Naive thymus-derived CD4-positive, alpha-beta T cell (primary cell): ENCODE measurements at regions not wholly inside any gene's neighbourhood (a gene's known extent, or its start where the extent isn't known, plus 50 kb on each side); places are given as distances from the start of the nearest gene placed in this dataset.

ENCODE experiments used
- ATAC-seq: fragments of 150-1000 bp; cut with Tn5 transposase; 2 replicates; pipeline ENCODE4 v1.10.0; 2021; ENCODE audit warnings: mild to moderate bottlenecking, moderate library complexity
- CTCF ChIA-PET: fragments of 350-600 bp; sonication (Branson Sonifier 250); formaldehyde crosslinking; loops from one replicate; lab custom pipeline; 2021; ENCODE audit warnings: antibody characterized with exemption; lab: Charles Lee
- POLR2A ChIA-PET: fragments of 350-600 bp; sonication (Branson Sonifier 250); formaldehyde crosslinking; loops from one replicate; lab custom pipeline; 2021; ENCODE audit warnings: antibody characterized with exemption, inconsistent platforms; lab: Charles Lee
- DNase-seq, 9 donors: peaks; one replicate each; pipeline versions ENCODE4 v3.0.0 to v3.0.0-alpha.2; 2020 to 2022; ENCODE audit warnings: mixed read lengths in 1 of 9
- H3K27ac ChIP-seq: one replicate; pipeline ENCODE4 v1.7.0; 2013; ENCODE audit warnings: mild to moderate bottlenecking, low read depth, low read length, moderate library complexity
- H3K27me3 ChIP-seq, 2 donors: one replicate each; pipeline ENCODE4 v1.7.0; 2013; ENCODE audit warnings: low read length in 2 of 2, mild to moderate bottlenecking in 2 of 2, moderate library complexity in 2 of 2; ENCODE audit not compliant: control insufficient read depth in 2 of 2, insufficient read depth in 2 of 2
- H3K36me3 ChIP-seq, 3 experiments: 1 replicate in 2 of 3; 2 replicates in 1 of 3; pipeline ENCODE4 v1.7.0; 2013; ENCODE audit warnings: low read length in 3 of 3, mild to moderate bottlenecking in 3 of 3, moderate library complexity in 1 of 3; ENCODE audit not compliant: insufficient read depth in 3 of 3, control insufficient read depth in 2 of 3
- H3K4me1 ChIP-seq, 2 donors: one replicate each; pipeline ENCODE4 v1.7.0; 2013; ENCODE audit warnings: low read length in 2 of 2, mild to moderate bottlenecking in 2 of 2, moderate library complexity in 1 of 2; ENCODE audit not compliant: control insufficient read depth in 2 of 2, insufficient read depth in 2 of 2
- H3K4me3 ChIP-seq: 2 replicates; pipeline ENCODE4 v1.7.0; 2013; ENCODE audit warnings: mild to moderate bottlenecking, low read length
- H3K9me3 ChIP-seq, 3 experiments: 1 replicate in 2 of 3; 2 replicates in 1 of 3; pipeline ENCODE4 v1.7.0; 2013; ENCODE audit warnings: low read length in 3 of 3; ENCODE audit not compliant: control insufficient read depth in 2 of 3
- H3K27ac Mint-ChIP-seq, 9 donors: one replicate each; pipeline ENCODE4 v1.8.0; 2020 to 2022; ENCODE audit warnings: mixed read lengths in 9 of 9, mild to moderate bottlenecking in 8 of 9, moderate library complexity in 5 of 9, inconsistent platforms in 2 of 9
- H3K27me3 Mint-ChIP-seq, 5 donors: one replicate each; pipeline ENCODE4 v1.8.0; 2021 to 2022; ENCODE audit warnings: mixed read lengths in 5 of 5, mild to moderate bottlenecking in 1 of 5
- H3K36me3 Mint-ChIP-seq, 5 donors: one replicate each; pipeline ENCODE4 v1.8.0; 2020 to 2022; ENCODE audit warnings: mixed read lengths in 5 of 5, mild to moderate bottlenecking in 3 of 5, inconsistent platforms in 1 of 5
- H3K4me1 Mint-ChIP-seq, 7 donors: one replicate each; pipeline ENCODE4 v1.8.0; 2020 to 2022; ENCODE audit warnings: mixed read lengths in 7 of 7, mild to moderate bottlenecking in 3 of 7, inconsistent platforms in 1 of 7
- H3K4me3 Mint-ChIP-seq, 10 donors: one replicate each; pipeline ENCODE4 v1.8.0; 2020 to 2022; ENCODE audit warnings: mild to moderate bottlenecking in 10 of 10, mixed read lengths in 10 of 10, moderate library complexity in 6 of 10, inconsistent platforms in 2 of 10
- H3K9me3 Mint-ChIP-seq, 11 donors: one replicate each; pipeline ENCODE4 v1.8.0; 2020 to 2022; ENCODE audit warnings: mixed read lengths in 11 of 11, mild to moderate bottlenecking in 4 of 11, inconsistent platforms in 1 of 11, moderate library complexity in 1 of 11
- intact Hi-C, 2 donors: fragments of 100-400 bp; cut with micrococcal nuclease; formaldehyde crosslinking; loops; one replicate each; pipeline ENCODE4 v1.15.1; 2023

GRCh38 chr1:214928574-214928973 lies 154.0 kb upstream of the KCNK2 start:
- Mint-ChIP-seq H3K4me3 (no peak overlapping the region), H3K27ac (no peak overlapping the region), H3K36me3 (no peaks in the 10 kb centered on the region), H3K9me3 (peaks cover 0 to 6% (median 0%) of the 10 kb centered on the region in 11 donors), H3K27me3 (peaks cover 0 to 9% (median 4%) of the 10 kb centered on the region in 5 donors), H3K4me1 (no peaks in the 10 kb centered on the region)
- ChIA-PET CTCF (no interaction called here), POLR2A (no interaction called here)
- no peaks in the 10 kb centered on the region for H3K9me3 ChIP-seq
- no peaks in the 10 kb centered on the region for H3K27me3 ChIP-seq
- ATAC-seq = no peak
- no peak overlapping the region for H3K4me3 ChIP-seq
- H3K4me1 ChIP-seq = no peaks in the 10 kb centered on the region
- intact Hi-C loops = no loop called here
- H3K36me3 ChIP-seq = no peaks in the 10 kb centered on the region
- H3K27ac ChIP-seq = no peak overlapping the region
- no peak for DNase-seq

DNA sequence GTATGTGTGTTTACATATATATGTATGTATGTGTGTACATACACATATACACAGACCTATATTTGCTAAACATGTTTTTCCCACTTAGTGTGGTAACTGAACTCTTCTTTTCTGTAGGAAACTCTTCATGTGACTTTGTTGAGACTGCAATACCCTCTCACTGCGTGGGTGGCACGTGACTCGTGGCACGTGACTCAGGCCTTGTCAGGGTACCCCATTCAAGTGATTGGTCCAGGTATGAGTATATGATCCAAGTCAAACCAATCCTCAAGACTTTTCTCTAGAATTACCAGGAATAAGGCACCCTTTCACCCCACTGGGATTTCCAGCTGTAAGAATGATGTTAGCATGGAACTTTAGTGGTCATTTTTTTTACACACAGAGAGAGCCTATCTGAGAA lies 149.2 kb upstream of the KCNK2 start:
- H3K9me3 ChIP-seq = no peaks in the 10 kb centered on the region
- H3K4me1 ChIP-seq = no peaks in the 10 kb centered on the region
- intact Hi-C loops = no loop called here
- H3K36me3 ChIP-seq = no peaks in the 10 kb centered on the region
- no peak overlapping the region for H3K4me3 ChIP-seq
- Mint-ChIP-seq H3K27me3 (peaks cover 0 to 13% (median 0%) of the 10 kb centered on the region in 5 donors), H3K9me3 (peaks cover 0 to 6% (median 0%) of the 10 kb centered on the region in 11 donors), H3K4me1 (no peaks in the 10 kb centered on the region), H3K4me3 (no peak overlapping the region), H3K27ac (no peak overlapping the region), H3K36me3 (no peaks in the 10 kb centered on the region)
- no peak overlapping the region for H3K27ac ChIP-seq
- DNase-seq (no peak), ATAC-seq (no peak)
- no peaks in the 10 kb centered on the region for H3K27me3 ChIP-seq
- CTCF ChIA-PET = no interaction called here
- POLR2A ChIA-PET = no interaction called here

- no peak overlapping the region for H3K4me3 Mint-ChIP-seq
- Histone ChIP-seq H3K9me3 (no peaks in the 10 kb centered on the region), H3K27ac (no peak overlapping the region), H3K4me3 (no peak overlapping the region), H3K27me3 (no peaks in the 10 kb centered on the region), H3K36me3 (no peaks in the 10 kb centered on the region), H3K4me1 (no peaks in the 10 kb centered on the region)
- H3K27me3 Mint-ChIP-seq = peaks cover 0 to 13% (median 0%) of the 10 kb centered on the region in 5 donors
- intact Hi-C loops = no loop called here
- no peaks in the 10 kb centered on the region for H3K4me1 Mint-ChIP-seq
- ChIA-PET POLR2A (no interaction called here), CTCF (no interaction called here)
- no peak overlapping the region for H3K27ac Mint-ChIP-seq
- H3K36me3 Mint-ChIP-seq = no peaks in the 10 kb centered on the region
- DNase-seq (no peak), ATAC-seq (no peak)
- H3K9me3 Mint-ChIP-seq = peaks cover 0 to 6% (median 0%) of the 10 kb centered on the region in 11 donors
Measured at GRCh38 chr1:214934045-214934444, 148.5 kb upstream of the KCNK2 start.

GRCh38 chr1:214935258-214935657 lies 147.3 kb upstream of the KCNK2 start:
- ATAC-seq = no peak
- H3K9me3 ChIP-seq = no peaks in the 10 kb centered on the region
- no peaks in the 10 kb centered on the region for H3K4me1 ChIP-seq
- ChIA-PET POLR2A (no interaction called here), CTCF (no interaction called here)
- no peaks in the 10 kb centered on the region for H3K36me3 ChIP-seq
- no peak for DNase-seq
- no peaks in the 10 kb centered on the region for H3K27me3 ChIP-seq
- intact Hi-C loops = no loop called here
- no peak overlapping the region for H3K27ac ChIP-seq
- Mint-ChIP-seq H3K27ac (no peak overlapping the region), H3K27me3 (peaks cover 0 to 13% (median 0%) of the 10 kb centered on the region in 5 donors), H3K9me3 (peaks cover 0 to 6% (median 0%) of the 10 kb centered on the region in 11 donors), H3K36me3 (no peaks in the 10 kb centered on the region), H3K4me1 (no peaks in the 10 kb centered on the region), H3K4me3 (no peak overlapping the region)
- H3K4me3 ChIP-seq = no peak overlapping the region

GRCh38 chr1:214939180-214939579 lies 143.4 kb upstream of the KCNK2 start:
- Mint-ChIP-seq H3K36me3 (no peaks in the 10 kb centered on the region), H3K4me1 (peaks cover 0 to 3% (median 0%) of the 10 kb centered on the region in 7 donors), H3K9me3 (no peaks in the 10 kb centered on the region), H3K27ac (no peak overlapping the region), H3K4me3 (no peak overlapping the region), H3K27me3 (peaks cover 0 to 5% (median 0%) of the 10 kb centered on the region in 5 donors)
- ChIA-PET POLR2A (no interaction called here), CTCF (no interaction called here)
- no peaks in the 10 kb centered on the region for H3K9me3 ChIP-seq
- intact Hi-C loops = no loop called here
- no peaks in the 10 kb centered on the region for H3K27me3 ChIP-seq
- no peak overlapping the region for H3K4me3 ChIP-seq
- ATAC-seq (no peak), DNase-seq (no peak)
- H3K4me1 ChIP-seq = no peaks in the 10 kb centered on the region
- no peak overlapping the region for H3K27ac ChIP-seq
- no peaks in the 10 kb centered on the region for H3K36me3 ChIP-seq

DNA sequence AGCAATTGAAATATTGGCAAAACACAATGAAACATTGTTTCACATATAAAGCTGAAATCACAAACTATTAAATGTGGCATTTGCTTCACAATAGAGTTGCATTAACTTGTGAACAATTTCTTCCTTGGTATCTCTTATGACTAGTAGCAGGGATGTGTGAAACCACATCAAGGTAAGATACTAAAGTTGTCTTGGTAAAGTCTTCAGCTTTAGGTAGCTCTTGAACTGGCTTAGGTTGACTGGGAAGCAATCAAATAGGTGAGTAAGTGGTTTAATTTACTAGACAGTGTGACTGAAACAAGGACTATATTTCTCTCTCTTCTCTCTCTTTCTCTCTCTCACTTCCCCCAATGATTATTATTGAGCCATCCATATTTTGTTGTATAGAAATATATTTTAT lies 141.5 kb upstream of the KCNK2 start:
- no peak overlapping the region for H3K27ac Mint-ChIP-seq
- H3K4me1 Mint-ChIP-seq = peaks cover 0 to 3% (median 0%) of the 10 kb centered on the region in 7 donors
- no peaks in the 10 kb centered on the region for H3K36me3 ChIP-seq
- ATAC-seq (no peak), DNase-seq (no peak)
- H3K27me3 Mint-ChIP-seq = peaks cover 0 to 8% (median 0%) of the 10 kb centered on the region in 5 donors
- H3K27me3 ChIP-seq = no peaks in the 10 kb centered on the region
- H3K4me3 Mint-ChIP-seq = no peak overlapping the region
- H3K9me3 ChIP-seq = no peaks in the 10 kb centered on the region
- no peak overlapping the region for H3K4me3 ChIP-seq
- intact Hi-C loops = no loop called here
- H3K9me3 Mint-ChIP-seq = no peaks in the 10 kb centered on the region
- H3K36me3 Mint-ChIP-seq = no peaks in the 10 kb centered on the region
- ChIA-PET POLR2A (no interaction called here), CTCF (no interaction called here)
- H3K27ac ChIP-seq = no peak overlapping the region
- no peaks in the 10 kb centered on the region for H3K4me1 ChIP-seq

- CTCF ChIA-PET = no interaction called here
- H3K27me3 Mint-ChIP-seq = peaks cover 0 to 17% (median 0%) of the 10 kb centered on the region in 5 donors
- H3K27ac Mint-ChIP-seq = no peak overlapping the region
- peaks cover 0 to 3% (median 0%) of the 10 kb centered on the region in 7 donors for H3K4me1 Mint-ChIP-seq
- DNase-seq (no peak), ATAC-seq (no peak)
- no peak overlapping the region for H3K4me3 Mint-ChIP-seq
- Histone ChIP-seq H3K36me3 (no peaks in the 10 kb centered on the region), H3K27ac (no peak overlapping the region), H3K4me1 (no peaks in the 10 kb centered on the region), H3K9me3 (no peaks in the 10 kb centered on the region), H3K4me3 (no peak overlapping the region), H3K27me3 (no peaks in the 10 kb centered on the region)
- H3K36me3 Mint-ChIP-seq = no peaks in the 10 kb centered on the region
- POLR2A ChIA-PET = no interaction called here
- H3K9me3 Mint-ChIP-seq = no peaks in the 10 kb centered on the region
- intact Hi-C loops = no loop called here
Measured at GRCh38 chr1:214943054-214943453, 139.5 kb upstream of the KCNK2 start.
